Caki2 (cell line): ENCODE measurements at regions not wholly inside any gene's neighbourhood (a gene's known extent, or its start where the extent isn't known, plus 50 kb on each side); places are given as distances from the start of the nearest gene placed in this dataset.

Source experiments
- DNase-seq: peaks from one replicate; pipeline ENCODE4 v3.0.0-alpha.2; 2015; ENCODE audit warnings: low read depth
- in situ Hi-C: cut with HindIII; loops from 2 replicates; pipeline ENCODE4 v1.10.0; 2016; ENCODE audit warnings: low sequenced_read_pairs, low pct_unique_long_range_greater_than_20kb, mixed read lengths

GRCh38 chr5:124352312-124352711 lies 394.1 kb downstream of the ZNF608 start:
- in situ Hi-C loops, result no loop called here
- DNase-seq, result no peak

- no peak for DNase-seq
- in situ Hi-C loops, result no loop called here
Observed at GRCh38 chr5:124349931-124350330, 396.5 kb downstream of the ZNF608 start.

GRCh38 chr5:124343451-124343867 lies 403.0 kb downstream of the ZNF608 start:
- no peak for DNase-seq
- in situ Hi-C loops, result no loop called here

- no peak for DNase-seq
- in situ Hi-C loops, result no loop called here
Observed at GRCh38 chr5:124342986-124343385, 403.5 kb downstream of the ZNF608 start.

GRCh38 chr5:124342584-124342983 lies 403.9 kb downstream of the ZNF608 start:
- no peak for DNase-seq

GRCh38 chr5:124342027-124342471 lies 404.4 kb downstream of the ZNF608 start:
- in situ Hi-C loops, result no loop called here
- no peak for DNase-seq

More at GRCh38 chr5:124342584-124342983, 403.9 kb downstream of the ZNF608 start:
- in situ Hi-C loops, result no loop called here

- in situ Hi-C loops, result no loop called here
- no peak for DNase-seq
Observed at GRCh38 chr5:124341066-124341858, 405.2 kb downstream of the ZNF608 start.

- DNase-seq, result no peak
- in situ Hi-C loops, result no loop called here
Observed at GRCh38 chr5:124337996-124338395, 408.4 kb downstream of the ZNF608 start.

- in situ Hi-C loops, result no loop called here
- DNase-seq, result no peak
Observed at GRCh38 chr5:124333298-124333979, 413.0 kb downstream of the ZNF608 start.

- in situ Hi-C loops, result no loop called here
- DNase-seq, result no peak
Observed at GRCh38 chr5:124332273-124332672, 414.2 kb downstream of the ZNF608 start.

GRCh38 chr5:124330595-124331220 lies 415.7 kb downstream of the ZNF608 start:
- DNase-seq, result no peak
- in situ Hi-C loops, result no loop called here

- in situ Hi-C loops, result no loop called here
- no peak for DNase-seq
Observed at GRCh38 chr5:124328201-124328600, 418.2 kb downstream of the ZNF608 start.

- in situ Hi-C loops, result no loop called here
- no peak for DNase-seq
Observed at GRCh38 chr5:124318661-124319060, 427.8 kb downstream of the ZNF608 start.

- no peak for DNase-seq
- in situ Hi-C loops, result no loop called here
Observed at GRCh38 chr5:124317451-124317850, 429.0 kb downstream of the ZNF608 start.

GRCh38 chr5:124315741-124316415 lies 430.6 kb downstream of the ZNF608 start:
- in situ Hi-C loops, result no loop called here
- no peak for DNase-seq

- DNase-seq, result no peak
- in situ Hi-C loops, result no loop called here
Observed at GRCh38 chr5:124310453-124310852, 436.0 kb downstream of the ZNF608 start.

- in situ Hi-C loops, result no loop called here
Observed at GRCh38 chr5:124309241-124309980, 437.0 kb downstream of the ZNF608 start.

GRCh38 chr5:124303366-124303765 lies 443.1 kb downstream of the ZNF608 start:
- no peak for DNase-seq
- in situ Hi-C loops, result no loop called here

More at GRCh38 chr5:124309241-124309980, 437.0 kb downstream of the ZNF608 start:
- no peak for DNase-seq
